GM12878 (cell line): ENCODE measurements at regions not wholly inside any gene's neighbourhood (a gene's known extent, or its start where the extent isn't known, plus 50 kb on each side); places are given as distances from the start of the nearest gene placed in this dataset.

Experiments used
- ATAC-seq: fragments of 200-7000 bp; cut with Tn5 transposase; 3 replicates; pipeline ENCODE4 v1.9.1; 2020; ENCODE audit warnings: mild to moderate bottlenecking, moderate library complexity
- BruUV-seq: library from RNA; stranded (reverse); fragments of 400-500 nt; replicated peaks from 2 replicates; lab custom pipeline; 2021; lab: Mats Ljungman, UMichigan
- CTCF ChIA-PET: fragments of 300-600 bp; sonication (Branson Sonifier 250); formaldehyde crosslinking; extraction: SDS; loops from one replicate; lab custom pipeline; 2021; ENCODE audit warnings: inconsistent platforms; lab: Yijun Ruan, JAX
- POLR2A ChIA-PET: fragments of 350-600 bp; formaldehyde crosslinking; extraction: SDS; loops from one replicate; lab custom pipeline; 2021; ENCODE audit warnings: inconsistent platforms; lab: Charles Lee
- RAD21 ChIA-PET: fragments of 300-600 bp; sonication (Branson Sonifier 250); formaldehyde crosslinking; loops from one replicate; lab custom pipeline; 2023; ENCODE audit warnings: antibody characterized with exemption; ENCODE audit not compliant: unreplicated experiment; lab: Charles Lee
- SMC1A ChIA-PET: fragments of 300-600 bp; sonication (Branson Sonifier 250); formaldehyde crosslinking; loops from one replicate; lab custom pipeline; 2023; ENCODE audit not compliant: unreplicated experiment, uncharacterized antibody; lab: Charles Lee
- DNase-seq: peaks from one replicate; pipeline ENCODE4 v3.0.0-alpha.2; 2011; ENCODE audit warnings: low read depth, low spot score
- FAIRE-seq: peaks from 3 replicates; lab custom pipeline; 2011; peaks lifted over from hg19 to GRCh38; lab: Jason Lieb, UNC
- H2AFZ ChIP-seq: 2 replicates; pipeline ENCODE4 v1.6.0; 2011; ENCODE audit warnings: low read depth, low read length, control low read depth; ENCODE audit not compliant: control insufficient read depth
- H3K27ac ChIP-seq: 2 replicates; pipeline ENCODE4 v1.5.1; 2011; ENCODE audit warnings: control low read depth; ENCODE audit not compliant: control insufficient read depth, insufficient read depth
- H3K27me3 ChIP-seq, 2 experiments: replicated peaks in 1 of 2; 2 replicates each; pipeline versions ENCODE4 v1.6.0 to v1.6.1; 2011; ENCODE audit warnings: low read length in 1 of 2; ENCODE audit not compliant: control insufficient read depth in 2 of 2, insufficient read depth in 2 of 2
- H3K36me3 ChIP-seq, 2 experiments: 2 replicates each; pipeline ENCODE4 v1.5.1; 2011; ENCODE audit warnings: low read length in 1 of 2; ENCODE audit not compliant: control insufficient read depth in 2 of 2, insufficient read depth in 2 of 2
- H3K4me1 ChIP-seq: 2 replicates; pipeline ENCODE4 v1.6.1; 2011; ENCODE audit warnings: mild to moderate bottlenecking, low read length, moderate library complexity, mixed read lengths; ENCODE audit not compliant: control insufficient read depth, insufficient read depth
- H3K4me2 ChIP-seq: 2 replicates; pipeline ENCODE4 v1.6.0; 2011; ENCODE audit warnings: control low read depth; ENCODE audit not compliant: control insufficient read depth, insufficient read depth
- H3K4me3 ChIP-seq: fragments of 200-600 bp; sonication (generic); 2 replicates; pipeline ENCODE4 v1.5.1; 2016
- H3K79me2 ChIP-seq: 2 replicates; pipeline ENCODE4 v1.6.0; 2011; ENCODE audit warnings: low read length; ENCODE audit not compliant: control insufficient read depth, insufficient read depth
- H3K9ac ChIP-seq: 2 replicates; pipeline ENCODE4 v1.8.0; 2011; ENCODE audit warnings: low read length, control low read depth, mixed read lengths; ENCODE audit not compliant: control insufficient read depth, insufficient read depth
- H3K9me3 ChIP-seq: replicated peaks from 3 replicates; pipeline ENCODE4 v1.5.1; 2011; ENCODE audit warnings: mild to moderate bottlenecking, low read length; ENCODE audit not compliant: control insufficient read depth, insufficient read depth
- H4K20me1 ChIP-seq: 2 replicates; pipeline ENCODE4 v1.6.0; 2011; ENCODE audit not compliant: control insufficient read depth, insufficient read depth
- ATF7 ChIP-seq: fragments of 450-650 bp; IDR thresholded peaks from 2 replicates; pipeline ENCODE4 v1.6.1; 2016; ENCODE audit warnings: low read depth, mild to moderate bottlenecking
- FOXK2 ChIP-seq: fragments of 450-650 bp; IDR thresholded peaks from 2 replicates; pipeline ENCODE4 v1.6.1; 2017; ENCODE audit warnings: mild to moderate bottlenecking, moderate library complexity
- IKZF1 ChIP-seq: fragments of 450-650 bp; conservative IDR thresholded peaks from 2 replicates; pipeline ENCODE4 v1.6.1; 2017; ENCODE audit warnings: antibody characterized with exemption, mild to moderate bottlenecking
- MTA2 ChIP-seq: fragments of 450-650 bp; IDR thresholded peaks from 2 replicates; pipeline ENCODE4 v1.6.1; 2016; ENCODE audit warnings: low read depth, mild to moderate bottlenecking, moderate library complexity
- MYB ChIP-seq: fragments of 150-350 bp; IDR thresholded peaks from 2 replicates; pipeline ENCODE4 v1.6.1; 2014; ENCODE audit warnings: mild to moderate bottlenecking, low read depth, low read length, borderline replicate concordance
- NBN ChIP-seq: fragments of 450-650 bp; IDR thresholded peaks from 2 replicates; pipeline ENCODE4 v1.6.1; 2016
- POU2F2 ChIP-seq: IDR thresholded peaks from 3 replicates; pipeline ENCODE4 v1.6.1; 2011; ENCODE audit warnings: low read depth, mild to moderate bottlenecking, low read length, borderline replicate concordance
- RAD21 ChIP-seq: IDR thresholded peaks from 2 replicates; pipeline ENCODE4 v1.6.1; 2011; ENCODE audit warnings: mild to moderate bottlenecking, low read depth, low read length, moderate library complexity; ENCODE audit not compliant: insufficient read depth
- RFX5 ChIP-seq: IDR thresholded peaks from 2 replicates; pipeline ENCODE4 v1.6.1; 2011; ENCODE audit warnings: low read depth, low read length, improper control_type of control experiment
- SMC3 ChIP-seq: IDR thresholded peaks from 2 replicates; pipeline ENCODE4 v1.6.1; 2011; ENCODE audit warnings: low read length, improper control_type of control experiment, borderline replicate concordance
- YY1 ChIP-seq: IDR thresholded peaks from 2 replicates; pipeline ENCODE4 v1.6.1; 2011; ENCODE audit warnings: low read depth, mild to moderate bottlenecking, low read length
- ZBED1 ChIP-seq: IDR thresholded peaks from 2 replicates; pipeline ENCODE4 v1.6.1; 2016; ENCODE audit warnings: borderline replicate concordance
- ZNF384 ChIP-seq: IDR thresholded peaks from 2 replicates; pipeline ENCODE4 v1.6.1; 2012; ENCODE audit warnings: low read depth, mild to moderate bottlenecking, low read length, improper control_type of control experiment, borderline replicate concordance
- WGBS: methylation state at CpG from one replicate; pipeline ENCODE4 v1.1.6; 2016; ENCODE audit warnings: low lambda C conversion rate; ENCODE audit not compliant: insufficient replicate concordance, insufficient coverage; ENCODE audit errors: missing lambda C conversion rate; 5-methylcytosine and 5-hydroxymethylcytosine counted together
- in situ Hi-C: fragments of 300-500 bp; cut with MboI; formaldehyde crosslinking; loops from 9 replicates; pipeline ENCODE4 v1.14.3; 2018; ENCODE audit warnings: mixed read lengths
- intact Hi-C: fragments of 100-400 bp; cut with micrococcal nuclease; formaldehyde crosslinking; loops from one replicate; pipeline ENCODE4 v1.14.2; 2022; ENCODE audit not compliant: unreplicated experiment
- TF ChIP-seq, protein P1 (sequence below): fragments of 450-650 bp; IDR thresholded peaks from 2 replicates; pipeline ENCODE4 v1.6.1; 2016; ENCODE audit warnings: mild to moderate bottlenecking
- TF ChIP-seq, protein P2 (sequence below): IDR thresholded peaks from 2 replicates; pipeline ENCODE4 v1.6.1; 2011; ENCODE audit warnings: low read depth, low read length, improper control_type of control experiment, borderline replicate concordance
- TF ChIP-seq, protein P3 (sequence below): fragments of 450-650 bp; IDR thresholded peaks from 2 replicates; pipeline ENCODE4 v1.6.1; 2016; ENCODE audit warnings: mild to moderate bottlenecking
- TF ChIP-seq, protein P4 (sequence below), 3 experiments: IDR thresholded peaks in 2 of 3; conservative IDR thresholded peaks in 1 of 3; 2 replicates each; pipeline ENCODE4 v1.5.1; 2011; ENCODE audit warnings: low read depth in 3 of 3, low read length in 3 of 3, mild to moderate bottlenecking in 3 of 3, control low read depth in 2 of 3, moderate library complexity in 2 of 3, inconsistent platforms in 1 of 3, mixed read lengths in 1 of 3; ENCODE audit not compliant: control insufficient read depth in 2 of 3, insufficient read depth in 1 of 3; ENCODE audit errors: extremely low read depth in 1 of 3

DNA sequence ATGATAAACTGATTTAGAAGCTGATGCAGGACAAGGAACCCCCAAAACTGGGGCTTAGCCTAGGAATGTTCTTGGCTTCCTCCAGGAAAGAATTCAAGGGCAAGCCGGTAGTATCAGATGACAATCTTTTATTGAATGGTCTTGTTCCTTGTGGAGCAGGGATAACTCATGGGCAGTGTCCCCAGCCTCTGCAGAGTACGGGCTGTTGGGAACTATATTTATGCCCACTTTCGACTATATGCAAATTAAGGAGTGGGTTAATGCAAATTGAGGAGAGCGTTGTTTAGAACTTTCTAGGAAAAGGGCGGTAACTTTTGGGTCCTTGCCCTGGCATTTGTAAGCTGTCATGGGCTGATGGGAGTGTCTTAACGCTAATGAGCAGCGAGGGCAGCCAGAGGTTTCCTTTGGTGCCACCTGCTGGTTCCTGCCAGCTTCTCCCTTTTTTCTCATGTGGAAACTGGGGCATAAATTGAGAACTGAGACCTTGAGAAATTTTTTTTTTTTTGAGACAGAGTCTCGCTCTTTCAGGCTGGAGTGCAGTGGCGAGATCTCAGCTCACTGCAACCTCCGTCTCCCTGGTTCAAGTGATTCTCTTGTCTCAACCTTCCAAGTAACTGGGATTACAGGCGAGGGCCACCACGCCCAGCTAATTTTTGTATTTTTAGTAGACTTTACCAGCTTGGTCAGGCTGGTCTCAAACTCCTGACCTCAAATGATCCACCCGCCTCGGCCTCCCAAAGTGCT is 79.4 kb upstream of the ABCC4 start:
- WGBS = 23% methylated on average over 14 of the region's 14 CpGs
- no peak overlapping the region for H3K4me3 ChIP-seq
- peak overlapping the region; percentile 21; the same call in 1 of the 2 replicates for H3K9ac ChIP-seq
- peak overlapping the region; percentile 56 for H2AFZ ChIP-seq
- DNase-seq = peak; percentile 81
- intact Hi-C loops = loop anchor here (1.0 to 5.0 kb wide), 4 partner anchors 84 to 189 kb away; no protein-coding TSS in a partner anchor
- H3K9me3 ChIP-seq = no peaks in the 10 kb centered on the region; the same call in 2 of the 3 replicates
- no peaks in the 10 kb centered on the region for H3K79me2 ChIP-seq
- FAIRE-seq = peak; percentile 91
- in situ Hi-C loops = no loop called here
- RAD21 ChIA-PET = interaction anchor here (0.7 to 9.8 kb wide), 25 partner anchors 8 to 945 kb away, joined by 3 to 222 read pairs (median 5); partner anchors contain the start of gene ABCC4
- no peaks in the 10 kb centered on the region for H3K27me3 ChIP-seq
- no peaks in the 10 kb centered on the region for H3K36me3 ChIP-seq
- no peak overlapping the region for H3K27ac ChIP-seq
- H4K20me1 ChIP-seq = no peaks in the 10 kb centered on the region
- H3K4me2 ChIP-seq = peak overlapping the region; percentile 52
- CTCF ChIA-PET = interaction anchor here (0.6 to 11.8 kb wide), 45 partner anchors 9 to 706 kb away, joined by 3 to 340 read pairs (median 4); partner anchors contain the start of gene ABCC4
- peak; percentile 94 for ATAC-seq
- no TSS peak for BruUV-seq
- POLR2A ChIA-PET = interaction anchor here (0.7 to 1.3 kb wide), 4 partner anchors 83 to 208 kb away, joined by 3 to 4 read pairs (median 4); no protein-coding TSS in a partner anchor
- H3K4me1 ChIP-seq = peaks cover 18% of the 10 kb centered on the region
- SMC1A ChIA-PET = interaction anchor here (0.6 to 10.3 kb wide), 40 partner anchors 9 to 327 kb away, joined by 3 to 229 read pairs (median 4); partner anchors contain the start of gene ABCC4
- TF ChIP-seq, protein P1, sequence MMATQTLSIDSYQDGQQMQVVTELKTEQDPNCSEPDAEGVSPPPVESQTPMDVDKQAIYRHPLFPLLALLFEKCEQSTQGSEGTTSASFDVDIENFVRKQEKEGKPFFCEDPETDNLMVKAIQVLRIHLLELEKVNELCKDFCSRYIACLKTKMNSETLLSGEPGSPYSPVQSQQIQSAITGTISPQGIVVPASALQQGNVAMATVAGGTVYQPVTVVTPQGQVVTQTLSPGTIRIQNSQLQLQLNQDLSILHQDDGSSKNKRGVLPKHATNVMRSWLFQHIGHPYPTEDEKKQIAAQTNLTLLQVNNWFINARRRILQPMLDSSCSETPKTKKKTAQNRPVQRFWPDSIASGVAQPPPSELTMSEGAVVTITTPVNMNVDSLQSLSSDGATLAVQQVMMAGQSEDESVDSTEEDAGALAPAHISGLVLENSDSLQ = peak; percentile 76
- TF ChIP-seq, protein P2, sequence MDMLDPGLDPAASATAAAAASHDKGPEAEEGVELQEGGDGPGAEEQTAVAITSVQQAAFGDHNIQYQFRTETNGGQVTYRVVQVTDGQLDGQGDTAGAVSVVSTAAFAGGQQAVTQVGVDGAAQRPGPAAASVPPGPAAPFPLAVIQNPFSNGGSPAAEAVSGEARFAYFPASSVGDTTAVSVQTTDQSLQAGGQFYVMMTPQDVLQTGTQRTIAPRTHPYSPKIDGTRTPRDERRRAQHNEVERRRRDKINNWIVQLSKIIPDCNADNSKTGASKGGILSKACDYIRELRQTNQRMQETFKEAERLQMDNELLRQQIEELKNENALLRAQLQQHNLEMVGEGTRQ = no peak
- peak; percentile 94 for TF ChIP-seq POU2F2
- no peak for TF ChIP-seq MYB
- TF ChIP-seq YY1 = peak; percentile 79
- peak; percentile 90 for TF ChIP-seq SMC3
- TF ChIP-seq MTA2 = 0 out of 2 replicates have a peak, but pooled peaks have one; percentile 49
- TF ChIP-seq ATF7 = 0 out of 2 replicates have a peak, but pooled peaks have one; percentile 18
- TF ChIP-seq ZNF384 = peak; percentile 76
- 0 out of 2 replicates have a peak, but pooled peaks have one; percentile 51 for TF ChIP-seq NBN
- no peak for TF ChIP-seq FOXK2
- TF ChIP-seq, protein P3, sequence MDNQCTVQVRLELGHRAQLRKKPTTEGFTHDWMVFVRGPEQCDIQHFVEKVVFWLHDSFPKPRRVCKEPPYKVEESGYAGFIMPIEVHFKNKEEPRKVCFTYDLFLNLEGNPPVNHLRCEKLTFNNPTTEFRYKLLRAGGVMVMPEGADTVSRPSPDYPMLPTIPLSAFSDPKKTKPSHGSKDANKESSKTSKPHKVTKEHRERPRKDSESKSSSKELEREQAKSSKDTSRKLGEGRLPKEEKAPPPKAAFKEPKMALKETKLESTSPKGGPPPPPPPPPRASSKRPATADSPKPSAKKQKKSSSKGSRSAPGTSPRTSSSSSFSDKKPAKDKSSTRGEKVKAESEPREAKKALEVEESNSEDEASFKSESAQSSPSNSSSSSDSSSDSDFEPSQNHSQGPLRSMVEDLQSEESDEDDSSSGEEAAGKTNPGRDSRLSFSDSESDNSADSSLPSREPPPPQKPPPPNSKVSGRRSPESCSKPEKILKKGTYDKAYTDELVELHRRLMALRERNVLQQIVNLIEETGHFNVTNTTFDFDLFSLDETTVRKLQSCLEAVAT = peak; percentile 39; the same call in 1 of the 2 replicates
- no peak for TF ChIP-seq RFX5
- TF ChIP-seq IKZF1 = peak; percentile 47; the same call in 1 of the 2 replicates
- peak; percentile 87 for TF ChIP-seq RAD21
- no peak for TF ChIP-seq ZBED1
- TF ChIP-seq, protein P4, sequence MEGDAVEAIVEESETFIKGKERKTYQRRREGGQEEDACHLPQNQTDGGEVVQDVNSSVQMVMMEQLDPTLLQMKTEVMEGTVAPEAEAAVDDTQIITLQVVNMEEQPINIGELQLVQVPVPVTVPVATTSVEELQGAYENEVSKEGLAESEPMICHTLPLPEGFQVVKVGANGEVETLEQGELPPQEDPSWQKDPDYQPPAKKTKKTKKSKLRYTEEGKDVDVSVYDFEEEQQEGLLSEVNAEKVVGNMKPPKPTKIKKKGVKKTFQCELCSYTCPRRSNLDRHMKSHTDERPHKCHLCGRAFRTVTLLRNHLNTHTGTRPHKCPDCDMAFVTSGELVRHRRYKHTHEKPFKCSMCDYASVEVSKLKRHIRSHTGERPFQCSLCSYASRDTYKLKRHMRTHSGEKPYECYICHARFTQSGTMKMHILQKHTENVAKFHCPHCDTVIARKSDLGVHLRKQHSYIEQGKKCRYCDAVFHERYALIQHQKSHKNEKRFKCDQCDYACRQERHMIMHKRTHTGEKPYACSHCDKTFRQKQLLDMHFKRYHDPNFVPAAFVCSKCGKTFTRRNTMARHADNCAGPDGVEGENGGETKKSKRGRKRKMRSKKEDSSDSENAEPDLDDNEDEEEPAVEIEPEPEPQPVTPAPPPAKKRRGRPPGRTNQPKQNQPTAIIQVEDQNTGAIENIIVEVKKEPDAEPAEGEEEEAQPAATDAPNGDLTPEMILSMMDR (IDR thresholded peaks at IDR 0.05 in 2 of 3, conservative IDR thresholded peaks at IDR 0.05 in 1 of 3; ENCODE audit: control insufficient read depth in 2 of 3, extremely low read depth in 1 of 3, insufficient read depth in 1 of 3, low read depth in 3 of 3, low read length in 3 of 3) = peak; percentile 68 to 88 (median 77)
